SH-SY5Y (cell line): ENCODE measurements at regions not wholly inside any gene's neighbourhood (a gene's known extent, or its start where the extent isn't known, plus 50 kb on each side); places are given as distances from the start of the nearest gene placed in this dataset.

ENCODE experiments used
- GATA2 ChIP-seq: IDR thresholded peaks from 2 replicates; pipeline ENCODE4 v1.6.1; 2011; ENCODE audit warnings: mild to moderate bottlenecking, low read depth, low read length
- GATA3 ChIP-seq: IDR thresholded peaks from 2 replicates; pipeline ENCODE4 v1.6.1; 2011; ENCODE audit warnings: low read depth, mild to moderate bottlenecking, low read length, moderate library complexity

DNA sequence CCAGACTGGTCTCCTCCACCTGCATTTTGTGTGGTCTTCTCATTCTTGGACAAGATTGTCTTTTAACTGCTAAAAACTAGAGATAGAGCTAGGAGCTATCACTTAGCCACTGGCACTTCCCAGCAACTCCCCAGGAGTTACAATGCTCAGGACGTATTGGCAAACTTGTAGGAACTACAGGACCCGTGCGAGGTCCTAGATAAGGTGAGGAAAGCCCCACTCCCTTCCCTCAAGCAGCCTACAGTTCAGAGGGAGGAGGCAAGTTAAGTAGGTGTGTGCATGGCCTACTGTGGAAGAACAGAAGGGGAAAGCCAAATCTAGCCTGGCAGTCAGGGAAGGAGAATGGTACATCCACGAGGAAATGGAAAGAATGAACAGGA is 504.7 kb upstream of the PROK2 start:
- TF ChIP-seq GATA3, result no peak
- TF ChIP-seq GATA2, result no peak
